Epidermal melanocyte (primary cell): ENCODE measurements at regions not wholly inside any gene's neighbourhood (a gene's known extent, or its start where the extent isn't known, plus 50 kb on each side); places are given as distances from the start of the nearest gene placed in this dataset.

Experiments used
- DNase-seq: peaks from one replicate; pipeline ENCODE4 v3.0.0; 2011; ENCODE audit warnings: low spot score; ENCODE audit not compliant: insufficient read length

GRCh38 chr9:113646946-113647914 is 183.7 kb downstream of the RGS3 start:
- no peak for DNase-seq

- DNase-seq: no peak
Observed at GRCh38 chr9:113648048-113648447, 184.5 kb downstream of the RGS3 start.

GRCh38 chr9:113648586-113648985 is 185.1 kb downstream of the RGS3 start:
- no peak for DNase-seq

- DNase-seq: peak; percentile 84
Observed at GRCh38 chr9:113649054-113649453, 185.5 kb downstream of the RGS3 start.

- no peak for DNase-seq
Observed at GRCh38 chr9:113649855-113650206, 186.3 kb downstream of the RGS3 start.

- DNase-seq: no peak
Observed at GRCh38 chr9:113650207-113651131, 186.9 kb downstream of the RGS3 start.

GRCh38 chr9:113651896-113652295 is 188.4 kb downstream of the RGS3 start:
- DNase-seq: no peak

GRCh38 chr9:113652355-113653152 is 189.0 kb downstream of the RGS3 start:
- DNase-seq: no peak

GRCh38 chr9:113653746-113654604 is 190.4 kb downstream of the RGS3 start:
- no peak for DNase-seq

- DNase-seq: no peak
Observed at GRCh38 chr9:113654605-113655428, 191.3 kb downstream of the RGS3 start.

- no peak for DNase-seq
Observed at GRCh38 chr9:113656771-113657670, 193.5 kb downstream of the RGS3 start.

GRCh38 chr9:113657765-113658544 is 194.4 kb downstream of the RGS3 start:
- DNase-seq: peak; percentile 82

- no peak for DNase-seq
Observed at GRCh38 chr9:113658545-113658895, 195.0 kb downstream of the RGS3 start.

- DNase-seq: no peak
Observed at GRCh38 chr9:113659039-113659438, 195.5 kb downstream of the RGS3 start.

GRCh38 chr9:113659740-113660139 is 196.2 kb downstream of the RGS3 start:
- DNase-seq: no peak

GRCh38 chr9:113660196-113660595 is 196.7 kb downstream of the RGS3 start:
- DNase-seq: no peak

- DNase-seq: no peak
Observed at GRCh38 chr9:113661074-113661473, 197.5 kb downstream of the RGS3 start.
